ENCODE measurements at regions not wholly inside any gene's neighbourhood (a gene's known extent, or its start where the extent isn't known, plus 50 kb on each side); places are given as distances from the start of the nearest gene placed in this dataset.

DNA sequence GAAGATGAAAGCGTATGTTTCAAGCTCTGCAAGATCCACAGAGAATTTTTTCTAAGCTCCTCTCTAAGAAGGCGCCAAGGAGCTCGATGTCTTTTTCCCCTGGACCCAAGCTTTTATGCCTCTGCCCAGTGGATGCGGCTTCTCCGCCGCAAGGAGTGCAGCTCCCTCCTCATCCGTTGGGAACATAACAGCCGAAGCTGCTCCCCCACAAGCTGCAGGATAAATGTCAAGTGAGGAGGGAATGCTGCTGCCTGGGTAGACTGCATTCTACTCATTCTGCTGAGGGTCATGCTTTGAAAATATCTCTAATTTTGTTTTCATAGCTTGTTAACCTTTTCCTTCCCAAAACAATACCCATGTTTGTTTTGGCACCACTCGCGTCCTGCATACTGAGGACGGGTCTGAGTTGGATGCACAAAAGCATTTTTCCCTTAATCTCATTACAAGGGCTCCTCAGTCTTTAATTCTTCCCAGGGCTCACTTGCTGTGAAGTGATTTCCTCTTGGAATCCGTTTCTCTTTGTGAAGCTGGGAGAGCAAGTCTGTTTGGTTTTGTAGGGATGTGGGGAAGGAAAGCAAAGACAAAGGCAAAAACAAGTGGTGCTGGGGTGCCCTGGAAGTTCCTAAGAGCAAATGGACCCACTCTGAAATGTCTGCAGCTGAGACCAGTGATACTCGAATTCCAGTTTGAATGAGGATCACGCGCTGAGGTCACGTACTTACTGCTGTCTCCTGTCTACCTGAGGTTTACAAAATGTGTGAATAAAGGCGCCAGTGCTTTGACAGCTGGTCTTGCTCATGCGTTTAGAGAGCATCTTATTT lies 134.0 kb upstream of the IRF2BP2 start:
- TF ChIP-seq, protein P1, sequence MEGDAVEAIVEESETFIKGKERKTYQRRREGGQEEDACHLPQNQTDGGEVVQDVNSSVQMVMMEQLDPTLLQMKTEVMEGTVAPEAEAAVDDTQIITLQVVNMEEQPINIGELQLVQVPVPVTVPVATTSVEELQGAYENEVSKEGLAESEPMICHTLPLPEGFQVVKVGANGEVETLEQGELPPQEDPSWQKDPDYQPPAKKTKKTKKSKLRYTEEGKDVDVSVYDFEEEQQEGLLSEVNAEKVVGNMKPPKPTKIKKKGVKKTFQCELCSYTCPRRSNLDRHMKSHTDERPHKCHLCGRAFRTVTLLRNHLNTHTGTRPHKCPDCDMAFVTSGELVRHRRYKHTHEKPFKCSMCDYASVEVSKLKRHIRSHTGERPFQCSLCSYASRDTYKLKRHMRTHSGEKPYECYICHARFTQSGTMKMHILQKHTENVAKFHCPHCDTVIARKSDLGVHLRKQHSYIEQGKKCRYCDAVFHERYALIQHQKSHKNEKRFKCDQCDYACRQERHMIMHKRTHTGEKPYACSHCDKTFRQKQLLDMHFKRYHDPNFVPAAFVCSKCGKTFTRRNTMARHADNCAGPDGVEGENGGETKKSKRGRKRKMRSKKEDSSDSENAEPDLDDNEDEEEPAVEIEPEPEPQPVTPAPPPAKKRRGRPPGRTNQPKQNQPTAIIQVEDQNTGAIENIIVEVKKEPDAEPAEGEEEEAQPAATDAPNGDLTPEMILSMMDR (IDR thresholded peaks at IDR 0.05; ENCODE audit: low read length), result no peak
- no peak for TF ChIP-seq EZH2 (IDR thresholded peaks at IDR 0.05; ENCODE audit: borderline replicate concordance, low read length)
